ENCODE measurements at regions not wholly inside any gene's neighbourhood (a gene's known extent, or its start where the extent isn't known, plus 50 kb on each side); places are given as distances from the start of the nearest gene placed in this dataset.
"Not testable (repeated sequence)": the region's sequence is repeated elsewhere in the genome, so short reads cannot be mapped to it uniquely, and the experiment has no call there.

GRCh38 chr2:234898534-234899053, 53.2 kb upstream of the SH3BP4 start:
- no peaks in the 10 kb centered on the region for H3K36me3 ChIP-seq (ENCODE audit: control insufficient read depth in 1 of 2, insufficient read depth in 2 of 2, low read depth in 1 of 2, low read length in 2 of 2)
- no peak overlapping the region for H3K4me2 ChIP-seq (ENCODE audit: low read length, poor library complexity, severe bottlenecking)
- no peak overlapping the region for H3K4ac ChIP-seq (ENCODE audit: low read depth in 1 of 2, low read length in 2 of 2)
- no peaks in the 10 kb centered on the region for H3K79me1 ChIP-seq (replicated peaks; ENCODE audit: low read length, poor library complexity, severe bottlenecking)
- no peak overlapping the region for H3K18ac ChIP-seq (ENCODE audit: low read depth in 1 of 2, low read length in 2 of 2)
- no peak overlapping the region for H2BK120ac ChIP-seq (ENCODE audit: low read depth, low read length)
- H4K91ac ChIP-seq (ENCODE audit: low read length): no peak overlapping the region
- no peak overlapping the region for H2BK15ac ChIP-seq (ENCODE audit: low read depth, poor library complexity, severe bottlenecking)
- no peak overlapping the region for H3K23ac ChIP-seq (ENCODE audit: low read length in 2 of 2)
- H3K4me1 ChIP-seq (ENCODE audit: control insufficient read depth, insufficient read depth, low read depth, low read length): peaks cover 3% of the 10 kb centered on the region
- H4K8ac ChIP-seq (ENCODE audit: low read length): no peak overlapping the region
- no peak overlapping the region for H2BK5ac ChIP-seq (ENCODE audit: low read depth, low read length, poor library complexity, severe bottlenecking)
- H3K9ac ChIP-seq (ENCODE audit: low read length): no peak overlapping the region
- no peaks in the 10 kb centered on the region for H3K9me3 ChIP-seq (ENCODE audit: control insufficient read depth, low read length)
- H3K14ac ChIP-seq (ENCODE audit: low read length in 2 of 2): no peak overlapping the region
- no peak overlapping the region for H2AFZ ChIP-seq (ENCODE audit: low read depth, low read length)
- H2BK12ac ChIP-seq (ENCODE audit: low read length in 2 of 2): no peak overlapping the region
- no peak overlapping the region for H3K27ac ChIP-seq (ENCODE audit: low read length, poor library complexity, severe bottlenecking)
- H3K4me3 ChIP-seq (ENCODE audit: insufficient read depth in 1 of 2, low read depth in 1 of 2, low read length in 2 of 2): no peak overlapping the region
- 73% methylated on average over 1 of the region's 3 CpGs for WGBS
- no peak overlapping the region for H2AK5ac ChIP-seq (ENCODE audit: low read length, severe bottlenecking)
- no peak for DNase-seq
- no peaks in the 10 kb centered on the region for H3K27me3 ChIP-seq (ENCODE audit: control insufficient read depth in 1 of 2, insufficient read depth in 1 of 2, low read length in 2 of 2)

GRCh38 chr2:234888442-234888841, 63.4 kb upstream of the SH3BP4 start:
- not testable (repeated sequence) for H4K8ac ChIP-seq (ENCODE audit: low read length); H2BK5ac ChIP-seq (ENCODE audit: low read depth, low read length, poor library complexity, severe bottlenecking); H2AK5ac ChIP-seq (ENCODE audit: low read length, severe bottlenecking); H2BK15ac ChIP-seq (ENCODE audit: low read depth, poor library complexity, severe bottlenecking); H3K79me1 ChIP-seq (replicated peaks; ENCODE audit: low read length, poor library complexity, severe bottlenecking); H3K9me3 ChIP-seq (ENCODE audit: control insufficient read depth, low read length); H3K4ac ChIP-seq (ENCODE audit: low read depth in 1 of 2, low read length in 2 of 2); H3K23ac ChIP-seq (ENCODE audit: low read length in 2 of 2); H3K18ac ChIP-seq (ENCODE audit: low read depth in 1 of 2, low read length in 2 of 2); H2BK120ac ChIP-seq (ENCODE audit: low read depth, low read length); H3K4me3 ChIP-seq (ENCODE audit: insufficient read depth in 1 of 2, low read depth in 1 of 2, low read length in 2 of 2); H3K27ac ChIP-seq (ENCODE audit: low read length, poor library complexity, severe bottlenecking); H3K4me2 ChIP-seq (ENCODE audit: low read length, poor library complexity, severe bottlenecking); H3K14ac ChIP-seq (ENCODE audit: low read length in 2 of 2); H2AFZ ChIP-seq (ENCODE audit: low read depth, low read length); DNase-seq; H3K9ac ChIP-seq (ENCODE audit: low read length); H3K27me3 ChIP-seq (ENCODE audit: control insufficient read depth in 1 of 2, insufficient read depth in 1 of 2, low read length in 2 of 2); H4K91ac ChIP-seq (ENCODE audit: low read length); H2BK12ac ChIP-seq (ENCODE audit: low read length in 2 of 2); H3K4me1 ChIP-seq (ENCODE audit: control insufficient read depth, insufficient read depth, low read depth, low read length); H3K36me3 ChIP-seq (ENCODE audit: control insufficient read depth in 1 of 2, insufficient read depth in 2 of 2, low read depth in 1 of 2, low read length in 2 of 2)
- WGBS: 81% methylated on average over 19 of the region's 34 CpGs

DNA sequence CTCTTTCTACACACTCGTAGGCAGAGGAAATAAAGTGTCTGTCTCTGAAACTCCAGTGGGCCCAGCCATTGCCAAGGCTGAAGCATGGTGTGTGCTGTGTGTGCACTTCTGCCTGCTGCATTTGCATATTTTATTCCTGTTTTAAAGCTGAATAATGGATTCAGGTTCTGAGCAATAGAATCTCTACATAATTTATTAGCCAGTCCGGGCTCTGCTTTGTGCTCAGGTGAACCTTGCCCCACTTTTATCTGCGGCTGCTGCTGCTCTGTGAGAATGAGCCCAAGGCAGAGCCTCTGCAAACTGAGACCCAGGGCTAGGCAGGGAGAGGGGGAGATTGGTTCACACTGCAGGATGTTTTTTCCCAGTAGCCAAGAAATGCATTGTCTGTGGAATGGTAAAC, 64.6 kb upstream of the SH3BP4 start:
- Histone ChIP-seq H3K4me3 (ENCODE audit: insufficient read depth in 1 of 2, low read depth in 1 of 2, low read length in 2 of 2) (no peak overlapping the region), H3K14ac (ENCODE audit: low read length in 2 of 2) (no peak overlapping the region), H3K23ac (ENCODE audit: low read length in 2 of 2) (no peak overlapping the region), H2AK5ac (ENCODE audit: low read length, severe bottlenecking) (no peak overlapping the region), H2AFZ (ENCODE audit: low read depth, low read length) (no peak overlapping the region), H2BK120ac (ENCODE audit: low read depth, low read length) (no peak overlapping the region), H3K9me3 (ENCODE audit: control insufficient read depth, low read length) (no peaks in the 10 kb centered on the region), H2BK12ac (ENCODE audit: low read length in 2 of 2) (no peak overlapping the region), H3K36me3 (ENCODE audit: control insufficient read depth in 1 of 2, insufficient read depth in 2 of 2, low read depth in 1 of 2, low read length in 2 of 2) (no peaks in the 10 kb centered on the region), H3K27me3 (ENCODE audit: control insufficient read depth in 1 of 2, insufficient read depth in 1 of 2, low read length in 2 of 2) (no peaks in the 10 kb centered on the region), H4K8ac (ENCODE audit: low read length) (no peak overlapping the region), H2BK5ac (ENCODE audit: low read depth, low read length, poor library complexity, severe bottlenecking) (no peak overlapping the region), H3K4ac (ENCODE audit: low read depth in 1 of 2, low read length in 2 of 2) (no peak overlapping the region), H3K79me1 (replicated peaks; ENCODE audit: low read length, poor library complexity, severe bottlenecking) (no peaks in the 10 kb centered on the region), H3K27ac (ENCODE audit: low read length, poor library complexity, severe bottlenecking) (no peak overlapping the region), H2BK15ac (ENCODE audit: low read depth, poor library complexity, severe bottlenecking) (no peak overlapping the region), H3K4me2 (ENCODE audit: low read length, poor library complexity, severe bottlenecking) (no peak overlapping the region), H3K9ac (ENCODE audit: low read length) (no peak overlapping the region), H4K91ac (ENCODE audit: low read length) (peak overlapping the region; percentile 27), H3K18ac (ENCODE audit: low read depth in 1 of 2, low read length in 2 of 2) (no peak overlapping the region), H3K4me1 (ENCODE audit: control insufficient read depth, insufficient read depth, low read depth, low read length) (peaks cover 2% of the 10 kb centered on the region)
- no peak for DNase-seq
- 94% methylated on average over 3 of the region's 3 CpGs for WGBS

DNA sequence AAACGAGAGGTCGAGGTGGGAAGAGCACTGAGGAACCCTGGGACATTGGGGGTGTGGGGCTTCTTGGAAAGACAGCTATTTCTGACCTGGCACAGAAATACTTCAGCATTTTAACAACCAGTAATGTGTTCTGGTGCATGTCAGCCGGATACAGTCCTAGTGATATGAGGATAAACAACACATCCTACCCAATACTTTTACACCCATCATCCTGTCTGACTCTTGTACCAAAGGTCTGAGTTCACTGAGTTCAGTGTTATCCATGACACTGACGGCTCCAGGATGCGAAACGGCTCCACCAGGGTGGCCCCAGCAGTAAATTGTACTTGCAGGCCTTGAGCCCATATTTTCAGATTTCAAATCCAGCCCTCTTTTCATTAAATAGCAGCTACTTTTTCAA, 65.9 kb upstream of the SH3BP4 start:
- Histone ChIP-seq H3K18ac (ENCODE audit: low read depth in 1 of 2, low read length in 2 of 2) (no peak overlapping the region), H2BK5ac (ENCODE audit: low read depth, low read length, poor library complexity, severe bottlenecking) (no peak overlapping the region), H3K27me3 (ENCODE audit: control insufficient read depth in 1 of 2, insufficient read depth in 1 of 2, low read length in 2 of 2) (no peaks in the 10 kb centered on the region), H3K4me2 (ENCODE audit: low read length, poor library complexity, severe bottlenecking) (no peak overlapping the region), H2BK15ac (ENCODE audit: low read depth, poor library complexity, severe bottlenecking) (no peak overlapping the region), H3K4me3 (ENCODE audit: insufficient read depth in 1 of 2, low read depth in 1 of 2, low read length in 2 of 2) (no peak overlapping the region), H3K14ac (ENCODE audit: low read length in 2 of 2) (no peak overlapping the region), H3K9me3 (ENCODE audit: control insufficient read depth, low read length) (no peaks in the 10 kb centered on the region), H3K79me1 (replicated peaks; ENCODE audit: low read length, poor library complexity, severe bottlenecking) (no peaks in the 10 kb centered on the region), H3K23ac (ENCODE audit: low read length in 2 of 2) (no peak overlapping the region), H3K36me3 (ENCODE audit: control insufficient read depth in 1 of 2, insufficient read depth in 2 of 2, low read depth in 1 of 2, low read length in 2 of 2) (no peaks in the 10 kb centered on the region), H3K4ac (ENCODE audit: low read depth in 1 of 2, low read length in 2 of 2) (no peak overlapping the region), H3K9ac (ENCODE audit: low read length) (no peak overlapping the region), H3K4me1 (ENCODE audit: control insufficient read depth, insufficient read depth, low read depth, low read length) (peaks cover 4% of the 10 kb centered on the region), H2BK120ac (ENCODE audit: low read depth, low read length) (no peak overlapping the region), H3K27ac (ENCODE audit: low read length, poor library complexity, severe bottlenecking) (no peak overlapping the region), H4K91ac (ENCODE audit: low read length) (no peak overlapping the region), H4K8ac (ENCODE audit: low read length) (no peak overlapping the region), H2BK12ac (ENCODE audit: low read length in 2 of 2) (no peak overlapping the region), H2AFZ (ENCODE audit: low read depth, low read length) (no peak overlapping the region), H2AK5ac (ENCODE audit: low read length, severe bottlenecking) (no peak overlapping the region)
- no peak for DNase-seq
- WGBS: 39% methylated on average over 6 of the region's 6 CpGs

All from mesenchymal stem cell (in vitro differentiated cells and primary cell).